ENCODE measurements at regions not wholly inside any gene's neighbourhood (a gene's known extent, or its start where the extent isn't known, plus 50 kb on each side); places are given as distances from the start of the nearest gene placed in this dataset.
A peak's percentile ranks its signal among the peaks of the same experiment; 100 is the strongest.

DNA sequence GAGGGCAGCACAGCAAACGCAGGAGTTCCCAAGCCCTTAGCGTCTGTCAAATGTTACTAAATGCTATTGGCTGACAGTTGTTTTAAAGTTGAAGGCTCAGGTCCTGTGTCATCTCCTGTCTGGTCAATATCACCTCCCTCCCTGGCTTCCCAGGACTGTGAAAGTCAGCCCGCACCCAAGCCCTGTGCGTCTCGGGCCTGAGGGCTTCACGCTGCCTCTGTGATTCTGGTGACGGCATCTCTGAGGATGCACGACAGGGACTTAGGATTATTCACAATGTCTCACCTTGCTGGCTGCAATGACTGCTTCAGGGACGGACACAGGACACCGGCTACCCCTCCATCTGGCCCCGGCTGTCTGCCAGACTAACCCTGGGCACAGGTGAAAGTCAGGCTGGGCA is 415.3 kb downstream of the CTTN start:
- 50 to 82% (median 80%) methylated on average over 1 to 7 of the region's 11 CpGs; no CpG with 5 or more reads in 3 of the 10 experiments for WGBS, 10 experiments
- Histone ChIP-seq H3K4me3 (no peak overlapping the region), H3K27ac (no peak overlapping the region), H3K4me1 (replicated peaks in 1 of 2) (peaks cover 0 to 8% of the 10 kb centered on the region in 2 donors)
- ATAC-seq (replicated peaks in 6 of 8), result no peak
- in situ Hi-C loops (cut with MboI; ENCODE audit: low pct_unique_long_range_greater_than_20kb in 2 of 9, low sequenced_read_pairs in 9 of 9, unreplicated experiment in 9 of 9), result loop anchor here in 1 of 9 experiments (25.0 kb wide), 1 partner anchor 599 kb away; no protein-coding TSS in a partner anchor

DNA sequence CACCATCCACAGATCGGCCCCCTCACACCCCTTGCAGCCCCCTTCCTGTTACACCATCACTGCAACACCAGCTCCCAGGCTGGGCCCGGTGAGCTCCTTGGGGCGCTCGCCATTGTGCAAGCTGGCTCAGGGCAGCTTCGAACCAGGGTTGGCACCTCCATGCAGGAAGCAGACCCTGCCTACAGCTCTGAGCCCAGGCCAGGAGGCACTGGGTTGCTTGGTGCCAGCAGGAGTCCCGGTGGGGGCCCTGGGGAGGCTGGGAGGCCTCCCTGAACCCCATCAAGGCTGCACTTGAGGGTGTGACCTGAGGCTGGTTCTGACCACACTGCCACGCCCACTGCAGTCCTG is 417.1 kb downstream of the CTTN start:
- WGBS, 10 experiments, result 100% methylated on average over 2 of the region's 7 CpGs; no CpG with 5 or more reads in 9 of the 10 experiments
- no peak overlapping the region for H3K4me3 ChIP-seq
- peak in 1 of 8 experiments; percentile 4 for ATAC-seq (replicated peaks in 6 of 8)
- peaks cover 0 to 8% of the 10 kb centered on the region in 2 donors for H3K4me1 ChIP-seq (replicated peaks in 1 of 2)
- in situ Hi-C loops (cut with MboI; ENCODE audit: low pct_unique_long_range_greater_than_20kb in 2 of 9, low sequenced_read_pairs in 9 of 9, unreplicated experiment in 9 of 9), result loop anchor here in 1 of 9 experiments (25.0 kb wide), 1 partner anchor 597 kb away; no protein-coding TSS in a partner anchor
- H3K27ac ChIP-seq, result no peak overlapping the region

DNA sequence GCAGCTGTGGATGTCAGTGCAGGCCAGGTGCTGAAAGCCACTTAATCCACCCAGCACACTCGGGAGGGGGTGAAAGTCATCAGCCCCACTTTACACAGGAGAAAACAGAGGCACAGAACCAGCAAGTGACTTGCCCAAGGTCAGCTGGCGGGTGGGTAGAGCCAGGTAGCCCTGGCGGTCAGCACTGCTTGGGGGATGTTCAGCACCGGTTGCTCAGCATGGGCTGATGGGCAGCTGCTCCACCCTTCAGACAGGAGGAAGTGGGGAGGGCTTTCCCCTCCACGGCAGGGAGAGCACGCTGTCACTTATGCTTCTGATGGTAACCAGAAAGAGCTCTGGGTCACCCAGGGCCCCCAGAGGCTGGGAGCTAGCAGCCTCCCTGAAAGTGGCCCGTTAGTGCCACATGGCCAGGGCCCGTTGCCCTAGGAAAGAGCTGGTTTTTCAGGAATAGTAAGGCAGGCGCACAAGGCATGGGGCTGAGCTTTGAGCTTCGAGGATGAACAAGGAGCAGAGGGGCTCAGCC is 417.9 kb downstream of the CTTN start:
- WGBS, 10 experiments, result 27 to 86% (median 61%) methylated on average over 2 to 8 of the region's 10 CpGs; no CpG with 5 or more reads in 6 of the 10 experiments
- H3K4me3 ChIP-seq, result no peak overlapping the region
- ATAC-seq (replicated peaks in 6 of 8), result no peak
- H3K4me1 ChIP-seq (replicated peaks in 1 of 2), result peaks cover 0 to 3% of the 10 kb centered on the region in 2 donors
- H3K27ac ChIP-seq, result no peak overlapping the region
- in situ Hi-C loops (cut with MboI; ENCODE audit: low pct_unique_long_range_greater_than_20kb in 2 of 9, low sequenced_read_pairs in 9 of 9, unreplicated experiment in 9 of 9), result loop anchor here in 1 of 9 experiments (25.0 kb wide), 1 partner anchor 596 kb away; no protein-coding TSS in a partner anchor

DNA sequence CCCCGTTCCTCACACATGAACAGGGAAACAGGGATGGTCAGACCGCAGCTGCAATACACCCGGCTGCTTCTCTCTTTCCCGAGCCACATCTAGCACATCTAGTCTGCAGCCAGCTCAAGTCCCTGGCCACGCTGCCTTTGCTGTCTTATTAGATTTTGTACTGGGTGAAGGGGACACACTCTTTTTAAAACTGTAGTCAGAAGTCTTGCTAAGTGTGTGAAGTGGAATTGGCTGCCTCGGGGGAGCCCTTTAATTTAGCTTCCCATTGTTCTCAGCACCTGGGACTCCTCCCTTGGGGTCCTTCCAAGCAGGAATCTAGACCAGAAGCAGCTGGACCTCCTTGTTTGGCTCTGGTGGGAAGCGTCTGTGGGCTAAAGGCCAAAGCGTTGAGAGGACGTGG is 420.0 kb downstream of the CTTN start:
- 0 to 100% (median 71%) methylated on average over 1 to 8 of the region's 9 CpGs; no CpG with 5 or more reads in 5 of the 10 experiments for WGBS, 10 experiments
- Histone ChIP-seq H3K27ac (no peak overlapping the region), H3K4me1 (replicated peaks in 1 of 2) (peaks cover 0 to 3% of the 10 kb centered on the region in 2 donors), H3K4me3 (no peak overlapping the region)
- no peak for ATAC-seq (replicated peaks in 6 of 8)
- in situ Hi-C loops (cut with MboI; ENCODE audit: low pct_unique_long_range_greater_than_20kb in 2 of 9, low sequenced_read_pairs in 9 of 9, unreplicated experiment in 9 of 9), result loop anchor here in 1 of 9 experiments (25.0 kb wide), 1 partner anchor 594 kb away; no protein-coding TSS in a partner anchor

DNA sequence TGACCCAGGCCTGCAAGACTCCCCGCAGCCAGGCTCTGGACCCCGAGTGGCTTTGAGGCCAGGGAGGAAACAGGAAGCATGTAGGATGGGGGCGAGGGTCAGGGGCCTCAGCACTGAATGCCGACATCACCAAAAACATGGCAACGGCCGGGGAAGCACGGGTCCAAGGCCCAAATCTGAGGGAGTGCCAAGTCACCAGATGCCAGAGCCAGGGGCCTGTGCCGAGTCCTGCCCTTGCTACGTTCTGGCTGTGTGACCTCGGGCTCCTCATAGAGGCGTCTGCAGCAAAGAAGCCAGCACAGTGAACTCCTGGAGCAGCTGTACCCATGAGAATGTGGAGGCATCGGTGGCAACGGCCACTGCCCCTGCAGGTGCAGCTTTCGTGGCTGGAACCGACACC is 420.7 kb downstream of the CTTN start:
- 60 to 80% (median 61%) methylated on average over 1 to 7 of the region's 15 CpGs; no CpG with 5 or more reads in 7 of the 10 experiments for WGBS, 10 experiments
- in situ Hi-C loops (cut with MboI; ENCODE audit: low pct_unique_long_range_greater_than_20kb in 2 of 9, low sequenced_read_pairs in 9 of 9, unreplicated experiment in 9 of 9), result loop anchor here in 1 of 9 experiments (25.0 kb wide), 1 partner anchor 593 kb away; no protein-coding TSS in a partner anchor
- ATAC-seq (replicated peaks in 6 of 8), result no peak
- no peak overlapping the region for H3K4me3 ChIP-seq
- H3K27ac ChIP-seq, result no peak overlapping the region
- H3K4me1 ChIP-seq (replicated peaks in 1 of 2), result peaks cover 0 to 3% of the 10 kb centered on the region in 2 donors

DNA sequence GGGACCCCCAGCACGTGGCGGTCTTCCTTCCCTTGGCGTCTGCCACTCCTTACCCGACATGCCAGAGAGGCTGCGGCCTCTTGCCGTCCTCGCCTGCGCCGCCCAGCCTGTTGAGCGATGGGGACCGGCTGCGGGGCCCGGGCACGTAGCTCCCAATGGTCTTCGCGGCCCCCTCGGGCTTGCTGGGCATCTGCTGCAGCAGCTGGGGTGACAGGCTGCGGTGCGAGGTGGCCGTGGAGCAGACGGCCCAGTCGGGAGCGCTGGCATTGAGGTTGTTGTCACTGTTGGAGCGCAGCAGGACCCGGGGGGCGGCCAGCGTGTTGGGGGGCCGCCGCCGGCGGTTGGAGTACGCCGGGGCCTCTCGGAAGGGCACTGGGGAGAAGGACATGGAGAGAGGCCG is 422.0 kb downstream of the CTTN start:
- no peak overlapping the region for H3K27ac ChIP-seq
- H3K4me3 ChIP-seq, result no peak overlapping the region
- ATAC-seq (replicated peaks in 6 of 8), result no peak
- 46 to 100% (median 73%) methylated on average over 1 to 10 of the region's 35 CpGs; no CpG with 5 or more reads in 6 of the 10 experiments for WGBS, 10 experiments
- in situ Hi-C loops (cut with MboI; ENCODE audit: low pct_unique_long_range_greater_than_20kb in 2 of 9, low sequenced_read_pairs in 9 of 9, unreplicated experiment in 9 of 9), result loop anchor here in 1 of 9 experiments (25.0 kb wide), 1 partner anchor 592 kb away; no protein-coding TSS in a partner anchor
- H3K4me1 ChIP-seq (replicated peaks in 1 of 2), result peaks cover 0 to 15% of the 10 kb centered on the region in 2 donors

DNA sequence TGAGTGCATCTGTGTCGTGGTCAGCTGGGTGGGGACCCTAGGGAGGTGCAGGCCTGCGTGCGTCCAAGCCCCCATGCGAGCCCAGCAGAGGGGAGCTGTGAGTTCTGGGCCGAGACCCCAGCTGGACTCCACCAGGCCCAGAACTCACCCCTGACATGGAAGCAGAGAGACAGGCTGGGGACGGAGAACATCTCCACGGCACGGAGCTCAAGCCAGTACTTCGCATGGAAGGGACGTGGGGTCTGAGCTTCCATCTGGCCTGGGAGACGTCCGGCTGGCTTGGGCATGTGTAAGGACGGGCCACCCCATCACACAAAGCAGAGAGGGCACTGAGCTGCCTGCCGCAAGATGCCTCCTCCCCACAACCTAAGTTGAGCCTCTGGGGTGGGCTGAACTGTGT is 422.4 kb downstream of the CTTN start:
- 86 to 100% (median 94%) methylated on average over 1 to 7 of the region's 14 CpGs; no CpG with 5 or more reads in 4 of the 10 experiments for WGBS, 10 experiments
- ATAC-seq (replicated peaks in 6 of 8), result no peak
- H3K4me3 ChIP-seq, result no peak overlapping the region
- peaks cover 0 to 15% of the 10 kb centered on the region in 2 donors for H3K4me1 ChIP-seq (replicated peaks in 1 of 2)
- H3K27ac ChIP-seq, result no peak overlapping the region
- in situ Hi-C loops (cut with MboI; ENCODE audit: low pct_unique_long_range_greater_than_20kb in 2 of 9, low sequenced_read_pairs in 9 of 9, unreplicated experiment in 9 of 9), result loop anchor here in 1 of 9 experiments (25.0 kb wide), 1 partner anchor 592 kb away; no protein-coding TSS in a partner anchor

DNA sequence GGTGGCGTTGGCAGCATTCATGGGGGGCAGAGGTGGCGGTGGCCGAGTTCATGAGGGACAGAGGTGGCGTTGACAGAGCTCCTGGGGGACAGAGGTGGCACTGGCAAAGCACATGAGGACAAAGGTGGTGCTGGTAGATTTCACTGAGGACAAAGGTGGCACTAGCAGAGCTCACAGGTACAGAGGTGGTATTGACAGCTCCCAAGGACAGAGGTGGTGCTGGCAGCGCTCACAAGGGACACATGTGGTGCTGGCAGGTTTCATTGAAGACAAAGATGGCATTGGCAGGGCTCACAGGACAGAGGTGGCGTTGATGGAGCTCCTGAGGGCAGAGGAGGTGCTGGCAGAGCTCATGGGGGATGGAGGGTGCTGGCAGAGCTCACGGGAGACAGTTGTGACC is 425.4 kb downstream of the CTTN start:
- WGBS, 10 experiments, result 71 to 96% methylated on average over 1 to 5 of the region's 7 CpGs; no CpG with 5 or more reads in 8 of the 10 experiments
- Histone ChIP-seq H3K4me1 (replicated peaks in 1 of 2) (peaks cover 0 to 31% of the 10 kb centered on the region in 2 donors), H3K4me3 (no peak overlapping the region), H3K27ac (no peak overlapping the region)
- ATAC-seq (replicated peaks in 6 of 8), result no peak
- in situ Hi-C loops (cut with MboI; ENCODE audit: low pct_unique_long_range_greater_than_20kb in 2 of 9, low sequenced_read_pairs in 9 of 9, unreplicated experiment in 9 of 9), result loop anchor here in 1 of 9 experiments (25.0 kb wide), 1 partner anchor 589 kb away; no protein-coding TSS in a partner anchor

DNA sequence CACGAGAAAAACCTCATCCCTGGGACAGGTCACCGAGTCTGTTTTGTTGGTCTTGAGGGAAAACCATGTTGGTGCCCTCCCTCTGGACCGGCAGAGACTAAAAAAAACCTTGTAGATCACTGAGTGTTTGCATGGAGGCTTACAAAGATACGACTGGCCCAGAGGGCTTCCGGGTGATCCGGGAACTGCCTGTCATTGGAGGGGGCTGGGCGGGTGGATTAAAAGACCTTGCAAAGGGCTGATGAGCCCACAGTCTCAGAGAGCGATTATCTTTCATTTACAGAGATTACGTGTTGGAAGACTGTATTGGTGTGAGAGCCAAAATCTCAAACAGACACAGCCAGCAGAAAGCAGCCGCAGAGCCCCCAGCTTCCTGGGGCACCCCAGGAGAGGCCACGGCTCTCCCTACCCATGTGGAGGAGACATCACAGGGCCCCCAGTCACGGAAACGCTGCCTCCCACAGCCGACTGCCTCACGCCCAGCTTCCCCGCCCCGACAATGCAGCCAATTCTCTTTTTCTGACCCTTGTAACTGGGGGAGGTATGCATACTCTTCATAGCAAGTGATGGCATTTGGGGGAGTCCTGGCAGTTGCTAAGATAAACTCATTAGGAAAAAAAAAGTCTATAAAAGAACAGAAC is 426.4 kb downstream of the CTTN start:
- peak in 3 of 8 experiments; percentile 8 to 36 (median 25) for ATAC-seq (replicated peaks in 6 of 8)
- no peak overlapping the region for H3K27ac ChIP-seq
- 0 to 55% (median 21%) methylated on average over 2 to 13 of the region's 17 CpGs; no CpG with 5 or more reads in 2 of the 10 experiments for WGBS, 10 experiments
- peaks cover 0 to 31% of the 10 kb centered on the region in 2 donors for H3K4me1 ChIP-seq (replicated peaks in 1 of 2)
- in situ Hi-C loops (cut with MboI; ENCODE audit: low pct_unique_long_range_greater_than_20kb in 2 of 9, low sequenced_read_pairs in 9 of 9, unreplicated experiment in 9 of 9), result loop anchor here in 1 of 9 experiments (25.0 kb wide), 1 partner anchor 588 kb away; no protein-coding TSS in a partner anchor
- H3K4me3 ChIP-seq, result peak overlapping the region in 4 of 5 donors; percentile 3 to 40 (median 26)

DNA sequence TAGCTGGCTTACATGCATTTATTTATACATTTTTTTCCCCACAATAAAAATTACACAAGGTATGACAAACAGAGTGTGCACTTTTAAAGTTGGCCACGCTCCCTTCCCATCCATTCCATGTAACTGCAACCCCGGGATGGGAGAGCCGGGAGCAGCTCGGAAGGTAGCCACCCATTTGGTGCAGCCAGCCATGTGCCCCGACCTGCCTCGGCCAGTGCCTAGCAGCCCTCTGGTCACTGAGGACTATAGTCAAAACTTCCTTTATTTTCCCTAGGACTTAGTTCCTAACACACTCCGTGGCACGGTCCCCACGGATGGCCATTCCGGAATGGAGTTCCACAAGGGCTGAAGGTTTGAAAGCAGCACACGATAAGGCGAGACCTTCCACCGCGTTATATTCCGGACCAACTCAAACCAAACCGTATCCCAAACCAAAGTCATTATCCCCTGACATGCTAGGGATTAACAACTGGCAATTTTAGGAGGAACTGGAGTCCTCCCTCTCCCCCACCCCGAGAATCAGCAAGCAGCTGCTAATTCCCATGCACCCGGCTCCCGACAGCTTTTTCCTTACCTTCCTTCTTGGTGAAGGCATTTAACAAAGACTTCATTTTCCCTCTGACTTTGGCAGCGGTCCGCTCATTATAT is 426.4 kb downstream of the SHANK2 start:
- peak overlapping the region in 1 of 2 donors; percentile 11 for H3K27ac ChIP-seq
- in situ Hi-C loops (cut with MboI; ENCODE audit: low pct_unique_long_range_greater_than_20kb in 2 of 9, low sequenced_read_pairs in 9 of 9, unreplicated experiment in 9 of 9), result no loop called here
- peak overlapping the region; percentile 14 to 40 (median 25) for H3K4me3 ChIP-seq
- peak in 5 of 8 experiments; percentile 0 to 30 (median 15) for ATAC-seq (replicated peaks in 6 of 8)
- 0 to 81% (median 19%) methylated on average over 1 to 16 of the region's 21 CpGs; no CpG with 5 or more reads in 2 of the 10 experiments for WGBS, 10 experiments
- H3K4me1 ChIP-seq (replicated peaks in 1 of 2), result peaks cover 0 to 37% of the 10 kb centered on the region in 2 donors

DNA sequence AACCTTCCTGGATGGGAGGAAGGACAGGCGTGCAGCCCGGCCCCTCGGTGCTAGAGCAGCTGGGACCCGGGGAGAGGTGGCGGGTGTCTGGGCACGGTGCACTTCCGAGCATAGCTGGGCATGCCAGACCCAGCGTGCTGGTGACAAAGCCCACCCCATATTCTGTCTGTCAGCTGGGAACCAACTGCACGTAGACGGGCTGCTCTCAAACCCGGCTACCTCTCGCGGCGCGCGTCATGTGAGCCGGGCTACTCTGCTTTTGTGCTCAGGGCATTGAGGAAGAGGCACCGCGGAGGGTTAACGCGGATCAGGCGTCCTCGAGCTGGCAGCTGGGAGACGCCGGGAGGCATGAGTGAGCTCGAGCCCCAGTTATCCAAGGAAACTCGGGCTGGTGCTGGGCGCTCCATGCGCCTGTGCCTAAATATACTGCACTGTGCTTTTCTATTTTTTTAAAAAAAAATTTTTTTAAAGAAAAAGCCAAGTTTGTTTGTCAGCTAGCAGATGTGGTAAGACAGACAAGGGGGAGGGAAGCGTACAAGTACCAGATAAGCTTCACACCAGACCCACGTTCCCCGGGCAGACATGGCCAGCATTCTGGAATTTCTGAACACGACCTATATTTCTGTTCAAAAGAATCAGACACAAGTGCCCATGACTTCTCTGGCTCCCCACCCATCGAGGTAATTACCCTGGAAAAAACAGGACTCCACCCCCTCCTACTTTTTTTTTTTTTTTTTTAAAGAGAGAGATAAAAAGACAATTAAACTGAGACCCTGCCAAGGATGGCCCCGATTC is 425.6 kb downstream of the SHANK2 start:
- peak overlapping the region in 1 of 2 donors; percentile 11 for H3K27ac ChIP-seq
- 0 to 35% (median 5%) methylated on average over 2 to 25 of the region's 35 CpGs; no CpG with 5 or more reads in 1 of the 10 experiments for WGBS, 10 experiments
- H3K4me3 ChIP-seq, result peak overlapping the region; percentile 14 to 40 (median 25)
- in situ Hi-C loops (cut with MboI; ENCODE audit: low pct_unique_long_range_greater_than_20kb in 2 of 9, low sequenced_read_pairs in 9 of 9, unreplicated experiment in 9 of 9), result no loop called here
- peaks cover 0 to 37% of the 10 kb centered on the region in 2 donors for H3K4me1 ChIP-seq (replicated peaks in 1 of 2)
- peak in 6 of 8 experiments; percentile 77 to 86 (median 84) for ATAC-seq (replicated peaks in 6 of 8)

DNA sequence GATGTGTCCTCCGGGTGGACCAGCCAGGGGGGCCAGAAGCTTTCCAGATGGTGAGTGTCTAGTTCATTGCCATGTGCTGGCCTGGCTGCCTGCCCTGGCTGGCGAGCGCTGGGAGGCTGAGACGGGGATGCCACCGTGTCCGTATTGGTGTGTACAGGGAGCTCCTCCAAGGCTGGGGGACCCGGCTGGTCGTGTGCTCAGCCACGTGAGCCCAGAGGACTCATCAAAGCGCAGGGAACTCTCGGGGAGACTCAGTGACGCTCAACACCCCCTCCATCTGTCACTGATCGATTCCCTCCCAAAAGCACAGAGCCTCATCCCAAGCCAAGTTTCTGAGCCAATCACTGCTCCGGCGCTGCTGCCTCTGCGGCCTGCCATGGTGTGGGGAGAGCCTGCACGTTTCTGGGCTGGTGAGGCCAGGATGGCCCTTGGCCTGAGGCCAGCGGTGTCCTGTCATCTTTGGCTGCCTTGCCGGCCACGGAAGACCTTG is 423.7 kb downstream of the SHANK2 start:
- in situ Hi-C loops (cut with MboI; ENCODE audit: low pct_unique_long_range_greater_than_20kb in 2 of 9, low sequenced_read_pairs in 9 of 9, unreplicated experiment in 9 of 9), result no loop called here
- no peak for ATAC-seq (replicated peaks in 6 of 8)
- Histone ChIP-seq H3K4me1 (replicated peaks in 1 of 2) (peaks cover 0 to 37% of the 10 kb centered on the region in 2 donors), H3K4me3 (no peak overlapping the region), H3K27ac (no peak overlapping the region)
- 0 to 100% (median 60%) methylated on average over 1 to 7 of the region's 20 CpGs; no CpG with 5 or more reads in 2 of the 10 experiments for WGBS, 10 experiments
